ENCODE measurements at regions not wholly inside any gene's neighbourhood (a gene's known extent, or its start where the extent isn't known, plus 50 kb on each side); places are given as distances from the start of the nearest gene placed in this dataset.

DNA sequence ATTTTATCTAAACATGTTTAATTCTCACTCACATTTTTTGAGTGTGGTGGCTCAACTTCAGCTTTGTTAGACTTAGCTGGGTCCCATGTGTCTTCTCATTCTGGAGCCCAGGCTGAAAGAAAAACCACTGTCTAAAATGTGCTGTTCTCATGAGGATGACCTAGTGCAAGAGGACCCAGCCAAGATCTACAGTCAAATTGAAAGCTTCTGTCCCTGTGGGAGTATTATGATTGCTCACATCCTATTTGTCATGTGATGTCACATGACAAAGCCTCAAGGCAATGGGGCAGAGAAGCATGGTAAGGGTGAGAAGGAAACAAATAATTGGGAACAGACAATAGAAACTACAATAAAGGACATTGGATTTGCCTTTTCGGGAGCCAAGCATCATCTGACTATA is 113.4 kb upstream of the ASTN2 start:
- no peaks in the 10 kb centered on the region for H3K9me3 ChIP-seq (ENCODE audit: low read depth)
- no peak overlapping the region for H3K4me3 ChIP-seq
- H3K4me1 ChIP-seq (ENCODE audit: insufficient read depth), result no peaks in the 10 kb centered on the region
- no peaks in the 10 kb centered on the region for H3K27me3 ChIP-seq
- H4K20me1 ChIP-seq (ENCODE audit: insufficient read depth, poor library complexity, severe bottlenecking), result no peaks in the 10 kb centered on the region
- H3K79me2 ChIP-seq, result no peaks in the 10 kb centered on the region
- no peaks in the 10 kb centered on the region for H3K9me2 ChIP-seq (replicated peaks; ENCODE audit: insufficient read depth)
- WGBS (ENCODE audit: low lambda C conversion rate, missing lambda C conversion rate), result 78% methylated on average over 1 of the region's 1 CpG
- TF ChIP-seq EZH2 (IDR thresholded peaks at IDR 0.05; ENCODE audit: borderline replicate concordance) (no peak), EZH2phosphoT487 (IDR thresholded peaks at IDR 0.05; ENCODE audit: low read depth, severe bottlenecking, unreplicated experiment) (no peak)
- TF ChIP-seq, protein P1, sequence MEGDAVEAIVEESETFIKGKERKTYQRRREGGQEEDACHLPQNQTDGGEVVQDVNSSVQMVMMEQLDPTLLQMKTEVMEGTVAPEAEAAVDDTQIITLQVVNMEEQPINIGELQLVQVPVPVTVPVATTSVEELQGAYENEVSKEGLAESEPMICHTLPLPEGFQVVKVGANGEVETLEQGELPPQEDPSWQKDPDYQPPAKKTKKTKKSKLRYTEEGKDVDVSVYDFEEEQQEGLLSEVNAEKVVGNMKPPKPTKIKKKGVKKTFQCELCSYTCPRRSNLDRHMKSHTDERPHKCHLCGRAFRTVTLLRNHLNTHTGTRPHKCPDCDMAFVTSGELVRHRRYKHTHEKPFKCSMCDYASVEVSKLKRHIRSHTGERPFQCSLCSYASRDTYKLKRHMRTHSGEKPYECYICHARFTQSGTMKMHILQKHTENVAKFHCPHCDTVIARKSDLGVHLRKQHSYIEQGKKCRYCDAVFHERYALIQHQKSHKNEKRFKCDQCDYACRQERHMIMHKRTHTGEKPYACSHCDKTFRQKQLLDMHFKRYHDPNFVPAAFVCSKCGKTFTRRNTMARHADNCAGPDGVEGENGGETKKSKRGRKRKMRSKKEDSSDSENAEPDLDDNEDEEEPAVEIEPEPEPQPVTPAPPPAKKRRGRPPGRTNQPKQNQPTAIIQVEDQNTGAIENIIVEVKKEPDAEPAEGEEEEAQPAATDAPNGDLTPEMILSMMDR (IDR thresholded peaks at IDR 0.05; ENCODE audit: poor library complexity), result no peak
- no peak for DNase-seq (ENCODE audit: low spot score)
- H3K36me3 ChIP-seq (replicated peaks; ENCODE audit: insufficient read depth, low read depth), result no peaks in the 10 kb centered on the region
- no peak overlapping the region for H2AFZ ChIP-seq
- no peak overlapping the region for H3K4me2 ChIP-seq
- no peak overlapping the region for H3K27ac ChIP-seq

DNA sequence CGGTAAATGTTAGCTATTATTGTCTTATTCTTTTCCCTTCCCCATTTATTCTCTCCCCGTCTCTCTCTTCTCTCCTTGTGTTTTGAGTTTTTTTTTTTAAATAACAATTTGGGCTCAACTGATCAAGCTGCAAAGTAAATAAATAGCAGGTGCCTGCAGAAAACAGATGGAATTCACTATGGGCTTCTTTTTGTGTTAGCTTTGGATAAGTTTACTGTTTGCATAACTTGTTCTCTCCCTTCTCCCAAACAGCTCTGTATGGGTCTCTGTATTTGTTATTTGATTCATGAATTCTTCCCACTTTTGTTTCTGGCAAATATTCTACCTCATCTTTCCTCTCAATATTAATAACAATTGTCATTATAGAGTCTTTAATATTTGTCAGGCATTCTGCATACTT is 111.8 kb upstream of the ASTN2 start:
- Histone ChIP-seq H2AFZ (no peak overlapping the region), H3K36me3 (replicated peaks; ENCODE audit: insufficient read depth, low read depth) (no peaks in the 10 kb centered on the region), H3K9me3 (ENCODE audit: low read depth) (no peaks in the 10 kb centered on the region), H3K9me2 (replicated peaks; ENCODE audit: insufficient read depth) (no peaks in the 10 kb centered on the region), H3K27me3 (no peaks in the 10 kb centered on the region), H3K79me2 (no peaks in the 10 kb centered on the region), H4K20me1 (ENCODE audit: insufficient read depth, poor library complexity, severe bottlenecking) (no peaks in the 10 kb centered on the region), H3K4me1 (ENCODE audit: insufficient read depth) (no peaks in the 10 kb centered on the region), H3K4me3 (no peak overlapping the region), H3K4me2 (no peak overlapping the region), H3K27ac (no peak overlapping the region)
- DNase-seq (ENCODE audit: low spot score), result no peak
- TF ChIP-seq EZH2phosphoT487 (IDR thresholded peaks at IDR 0.05; ENCODE audit: low read depth, severe bottlenecking, unreplicated experiment), result no peak
- 44% methylated on average over 2 of the region's 2 CpGs for WGBS (ENCODE audit: low lambda C conversion rate, missing lambda C conversion rate)

- Histone ChIP-seq H3K4me3 (no peak overlapping the region), H3K27me3 (no peaks in the 10 kb centered on the region), H3K9me3 (ENCODE audit: low read depth) (no peaks in the 10 kb centered on the region), H3K4me1 (ENCODE audit: insufficient read depth) (no peaks in the 10 kb centered on the region), H3K79me2 (no peaks in the 10 kb centered on the region), H3K36me3 (replicated peaks; ENCODE audit: insufficient read depth, low read depth) (no peaks in the 10 kb centered on the region), H3K9me2 (replicated peaks; ENCODE audit: insufficient read depth) (no peaks in the 10 kb centered on the region), H3K27ac (no peak overlapping the region), H3K4me2 (no peak overlapping the region), H2AFZ (no peak overlapping the region), H4K20me1 (ENCODE audit: insufficient read depth, poor library complexity, severe bottlenecking) (no peaks in the 10 kb centered on the region)
- TF ChIP-seq, protein P1 (IDR thresholded peaks at IDR 0.05; ENCODE audit: poor library complexity), result no peak
- WGBS (ENCODE audit: low lambda C conversion rate, missing lambda C conversion rate), result 82% methylated on average over 2 of the region's 2 CpGs
- peak; percentile 8 for DNase-seq (ENCODE audit: low spot score)
These were observed 108.8 kb upstream of the ASTN2 start for GRCh38 chr9:117523531-117524153.

DNA sequence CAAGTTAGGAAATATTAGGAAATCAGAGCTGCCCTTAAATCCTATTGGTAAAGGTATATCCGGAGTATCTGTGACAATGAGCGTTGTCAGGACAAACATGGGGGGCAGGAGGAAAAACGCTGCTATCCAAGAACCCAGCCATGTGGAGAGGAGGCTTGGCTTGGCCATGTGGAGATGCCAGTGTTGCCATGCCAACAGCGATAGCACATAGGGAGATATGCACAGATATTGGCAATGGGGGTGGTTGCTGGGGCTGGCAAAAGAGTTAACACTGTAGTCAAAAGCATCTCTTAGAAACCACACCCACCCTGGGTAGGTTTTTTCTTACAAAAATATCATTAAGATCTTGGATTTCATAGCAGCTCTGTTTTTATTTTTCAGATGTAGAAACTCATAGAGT is 106.4 kb upstream of the ASTN2 start:
- Histone ChIP-seq H2AFZ (no peak overlapping the region), H3K4me2 (no peak overlapping the region), H4K20me1 (ENCODE audit: insufficient read depth, poor library complexity, severe bottlenecking) (no peaks in the 10 kb centered on the region), H3K4me3 (no peak overlapping the region), H3K27ac (no peak overlapping the region), H3K4me1 (ENCODE audit: insufficient read depth) (no peaks in the 10 kb centered on the region), H3K9me2 (replicated peaks; ENCODE audit: insufficient read depth) (no peaks in the 10 kb centered on the region), H3K9me3 (ENCODE audit: low read depth) (no peaks in the 10 kb centered on the region), H3K27me3 (no peaks in the 10 kb centered on the region), H3K36me3 (replicated peaks; ENCODE audit: insufficient read depth, low read depth) (no peaks in the 10 kb centered on the region), H3K79me2 (no peaks in the 10 kb centered on the region)
- TF ChIP-seq EZH2 (IDR thresholded peaks at IDR 0.05; ENCODE audit: borderline replicate concordance) (no peak), EZH2phosphoT487 (IDR thresholded peaks at IDR 0.05; ENCODE audit: low read depth, severe bottlenecking, unreplicated experiment) (no peak)
- TF ChIP-seq, protein P1 (IDR thresholded peaks at IDR 0.05; ENCODE audit: poor library complexity), result no peak
- WGBS (ENCODE audit: low lambda C conversion rate, missing lambda C conversion rate), result 85% methylated on average over 4 of the region's 4 CpGs
- DNase-seq (ENCODE audit: low spot score), result no peak

Data from hepatocyte (in vitro differentiated cells).